DOHH2 (cell line): ENCODE measurements at regions not wholly inside any gene's neighbourhood (a gene's known extent, or its start where the extent isn't known, plus 50 kb on each side); places are given as distances from the start of the nearest gene placed in this dataset.

Source experiments
- CTCF ChIP-seq: fragments of 200-600 bp; sonication (generic); IDR thresholded peaks from one replicate; pipeline ENCODE4 v1.5.1; 2014; ENCODE audit warnings: antibody characterized with exemption, mild to moderate bottlenecking, low read depth, low read length; ENCODE audit not compliant: poor library complexity, severe bottlenecking
- EZH2phosphoT487 ChIP-seq: fragments of 200-600 bp; sonication (generic); IDR thresholded peaks from 2 replicates; pipeline ENCODE4 v1.6.1; 2017; ENCODE audit warnings: borderline replicate concordance, mild to moderate bottlenecking, antibody characterized with exemption, low read length, moderate library complexity, mixed read lengths

GRCh38 chr2:59398081-59398480, 1155.4 kb downstream of the BCL11A start:
- TF ChIP-seq CTCF, result no peak
- no peak for TF ChIP-seq EZH2phosphoT487
